ENCODE measurements at regions not wholly inside any gene's neighbourhood (a gene's known extent, or its start where the extent isn't known, plus 50 kb on each side); places are given as distances from the start of the nearest gene placed in this dataset.

- ChIA-PET POLR2A (ENCODE audit: unreplicated experiment) (no interaction called here), CTCF (interaction anchor here (0.7 kb wide), 1 partner anchor 742 kb away, joined by 5 read pairs; no protein-coding TSS in a partner anchor)
Measured at GRCh38 chr5:61614606-61615005, 282.5 kb downstream of the ZSWIM6 start.

GRCh38 chr5:61617039-61617438 is 285.0 kb downstream of the ZSWIM6 start:
- BruUV-seq (replicated peaks) = no TSS peak
- H3K27me3 ChIP-seq (ENCODE audit: insufficient read depth, low read depth) = no peaks in the 10 kb centered on the region
- no peak overlapping the region for H3K27ac ChIP-seq
- no peak overlapping the region for H3K4me2 ChIP-seq
- H3F3A ChIP-seq (ENCODE audit: insufficient read depth, low read depth) = no peaks in the 10 kb centered on the region
- POLR2A ChIA-PET (ENCODE audit: unreplicated experiment) = no interaction called here
- no peaks in the 10 kb centered on the region for H3K4me1 ChIP-seq (replicated peaks; ENCODE audit: insufficient read depth)
- no peaks in the 10 kb centered on the region for H3K9me2 ChIP-seq (ENCODE audit: insufficient read depth)
- H3K79me2 ChIP-seq (ENCODE audit: low read depth) = no peaks in the 10 kb centered on the region
- no peak overlapping the region for H3K4me3 ChIP-seq
- TF ChIP-seq CTCF (conservative IDR thresholded peaks at IDR 0.05) (no peak), EZH2 (IDR thresholded peaks at IDR 0.05; ENCODE audit: low read depth) (no peak)
- no peak overlapping the region for H2AFZ ChIP-seq
- intact Hi-C loops (cut with micrococcal nuclease; ENCODE audit: unreplicated experiment) = no loop called here
- CTCF ChIA-PET = no interaction called here
- H3K36me3 ChIP-seq (ENCODE audit: low read depth) = no peaks in the 10 kb centered on the region
- H4K20me1 ChIP-seq (ENCODE audit: insufficient read depth) = no peaks in the 10 kb centered on the region
- no peaks in the 10 kb centered on the region for H3K9me3 ChIP-seq (ENCODE audit: insufficient read depth, low read depth)
- DNase-seq = no peak

More at GRCh38 chr5:61614606-61615005, 282.5 kb downstream of the ZSWIM6 start:
- intact Hi-C loops (cut with micrococcal nuclease; ENCODE audit: unreplicated experiment) = no loop called here
- no peaks in the 10 kb centered on the region for H4K20me1 ChIP-seq (ENCODE audit: insufficient read depth)
- peaks cover 3% of the 10 kb centered on the region; the same call in 1 of the 2 replicates for H3K27me3 ChIP-seq (ENCODE audit: insufficient read depth, low read depth)
- no TSS peak for BruUV-seq (replicated peaks)
- H2AFZ ChIP-seq = no peak overlapping the region
- no peaks in the 10 kb centered on the region for H3K36me3 ChIP-seq (ENCODE audit: low read depth)
- no peak for DNase-seq
- H3K4me2 ChIP-seq = no peak overlapping the region
- no peak overlapping the region for H3K27ac ChIP-seq
- no peaks in the 10 kb centered on the region for H3K79me2 ChIP-seq (ENCODE audit: low read depth)
- no peak for TF ChIP-seq CTCF (conservative IDR thresholded peaks at IDR 0.05)
- TF ChIP-seq EZH2 (IDR thresholded peaks at IDR 0.05; ENCODE audit: low read depth) = no peak
- H3K9me2 ChIP-seq (ENCODE audit: insufficient read depth) = no peaks in the 10 kb centered on the region
- H3K4me3 ChIP-seq = no peak overlapping the region
- no peaks in the 10 kb centered on the region for H3K4me1 ChIP-seq (replicated peaks; ENCODE audit: insufficient read depth)
- no peaks in the 10 kb centered on the region for H3F3A ChIP-seq (ENCODE audit: insufficient read depth, low read depth)
- H3K9me3 ChIP-seq (ENCODE audit: insufficient read depth, low read depth) = no peaks in the 10 kb centered on the region

- no TSS peak for BruUV-seq (replicated peaks)
- intact Hi-C loops (cut with micrococcal nuclease; ENCODE audit: unreplicated experiment) = no loop called here
- H3K36me3 ChIP-seq (ENCODE audit: low read depth) = no peaks in the 10 kb centered on the region
- no peak overlapping the region for H2AFZ ChIP-seq
- no peaks in the 10 kb centered on the region for H3K9me3 ChIP-seq (ENCODE audit: insufficient read depth, low read depth)
- no peak for TF ChIP-seq EZH2 (IDR thresholded peaks at IDR 0.05; ENCODE audit: low read depth)
- TF ChIP-seq CTCF (conservative IDR thresholded peaks at IDR 0.05) = no peak
- H3K9me2 ChIP-seq (ENCODE audit: insufficient read depth) = no peaks in the 10 kb centered on the region
- H3K4me1 ChIP-seq (replicated peaks; ENCODE audit: insufficient read depth) = no peaks in the 10 kb centered on the region
- DNase-seq = no peak
- H4K20me1 ChIP-seq (ENCODE audit: insufficient read depth) = no peaks in the 10 kb centered on the region
- H3F3A ChIP-seq (ENCODE audit: insufficient read depth, low read depth) = no peaks in the 10 kb centered on the region
- no peak overlapping the region for H3K4me3 ChIP-seq
- H3K79me2 ChIP-seq (ENCODE audit: low read depth) = no peaks in the 10 kb centered on the region
- no peaks in the 10 kb centered on the region for H3K27me3 ChIP-seq (ENCODE audit: insufficient read depth, low read depth)
- H3K4me2 ChIP-seq = no peak overlapping the region
- ChIA-PET POLR2A (ENCODE audit: unreplicated experiment) (no interaction called here), CTCF (no interaction called here)
- H3K27ac ChIP-seq = no peak overlapping the region
Measured at GRCh38 chr5:61617995-61618525, 286.0 kb downstream of the ZSWIM6 start.
